PC-9 (cell line): ENCODE measurements at regions not wholly inside any gene's neighbourhood (a gene's known extent, or its start where the extent isn't known, plus 50 kb on each side); places are given as distances from the start of the nearest gene placed in this dataset.

Experiments used
- EZH2 ChIP-seq: fragments of 200-600 bp; sonication (generic); IDR thresholded peaks from 2 replicates; pipeline ENCODE4 v1.8.0; 2017; ENCODE audit warnings: antibody characterized with exemption, low read depth
- TF ChIP-seq, protein P1 (sequence below): fragments of 200-600 bp; sonication (generic); conservative IDR thresholded peaks from 2 replicates; pipeline ENCODE4 v1.6.1; 2017; ENCODE audit warnings: mixed run types, antibody characterized with exemption, mild to moderate bottlenecking, moderate library complexity

DNA sequence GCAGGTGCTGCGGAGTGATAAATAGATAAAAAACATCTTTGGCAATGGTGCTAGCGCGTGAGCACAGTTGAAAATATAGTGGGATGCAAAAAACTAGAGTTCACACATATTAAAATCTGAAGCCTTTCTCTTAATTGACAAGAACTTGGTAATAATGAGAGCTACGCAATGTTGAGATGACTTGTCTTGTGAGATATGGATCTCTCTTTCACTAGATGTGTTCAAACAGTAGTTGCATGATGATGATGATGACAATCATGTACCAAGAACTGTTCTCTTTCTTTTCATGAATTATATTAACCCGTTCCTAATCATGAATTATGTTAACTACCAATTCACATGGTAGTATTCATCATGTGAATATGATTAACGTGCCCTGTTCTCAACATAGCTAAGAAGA, 81.1 kb downstream of the DYNAP start:
- TF ChIP-seq, protein P1, sequence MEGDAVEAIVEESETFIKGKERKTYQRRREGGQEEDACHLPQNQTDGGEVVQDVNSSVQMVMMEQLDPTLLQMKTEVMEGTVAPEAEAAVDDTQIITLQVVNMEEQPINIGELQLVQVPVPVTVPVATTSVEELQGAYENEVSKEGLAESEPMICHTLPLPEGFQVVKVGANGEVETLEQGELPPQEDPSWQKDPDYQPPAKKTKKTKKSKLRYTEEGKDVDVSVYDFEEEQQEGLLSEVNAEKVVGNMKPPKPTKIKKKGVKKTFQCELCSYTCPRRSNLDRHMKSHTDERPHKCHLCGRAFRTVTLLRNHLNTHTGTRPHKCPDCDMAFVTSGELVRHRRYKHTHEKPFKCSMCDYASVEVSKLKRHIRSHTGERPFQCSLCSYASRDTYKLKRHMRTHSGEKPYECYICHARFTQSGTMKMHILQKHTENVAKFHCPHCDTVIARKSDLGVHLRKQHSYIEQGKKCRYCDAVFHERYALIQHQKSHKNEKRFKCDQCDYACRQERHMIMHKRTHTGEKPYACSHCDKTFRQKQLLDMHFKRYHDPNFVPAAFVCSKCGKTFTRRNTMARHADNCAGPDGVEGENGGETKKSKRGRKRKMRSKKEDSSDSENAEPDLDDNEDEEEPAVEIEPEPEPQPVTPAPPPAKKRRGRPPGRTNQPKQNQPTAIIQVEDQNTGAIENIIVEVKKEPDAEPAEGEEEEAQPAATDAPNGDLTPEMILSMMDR, result no peak
- TF ChIP-seq EZH2, result no peak
